ENCODE measurements at regions not wholly inside any gene's neighbourhood (a gene's known extent, or its start where the extent isn't known, plus 50 kb on each side); places are given as distances from the start of the nearest gene placed in this dataset.

GRCh38 chr11:69924308-69925161 lies 105.3 kb upstream of the FGF3 start:
- no peak overlapping the region for H3K27ac Mint-ChIP-seq
- Histone ChIP-seq H3K4me3 (ENCODE audit: control insufficient read depth in 1 of 2, extremely low read depth in 1 of 2, low read length in 1 of 2) (no peak overlapping the region), H3K4me1 (ENCODE audit: control insufficient read depth in 1 of 2, extremely low read depth in 1 of 2, insufficient read depth in 2 of 2, low read length in 2 of 2) (peaks cover 0 to 6% of the 10 kb centered on the region in 2 experiments), H3K36me3 (ENCODE audit: control insufficient read depth in 2 of 2, extremely low read depth in 1 of 2, insufficient read depth in 1 of 2, low read length in 1 of 2) (no peaks in the 10 kb centered on the region), H3K9me3 (no peaks in the 10 kb centered on the region), H3K27me3 (replicated peaks in 1 of 2; ENCODE audit: control insufficient read depth in 2 of 2, extremely low read depth in 1 of 2, insufficient read depth in 2 of 2, low read length in 1 of 2) (peaks cover 0 to 81% of the 10 kb centered on the region in 2 experiments), H3K27ac (ENCODE audit: low read length) (no peak overlapping the region)
- WGBS (ENCODE audit: insufficient coverage), result 42% methylated on average over 2 of the region's 2 CpGs
- ChIA-PET CTCF (no interaction called here), POLR2A (no interaction called here)
- DNase-seq (no peak), ATAC-seq (replicated peaks in 1 of 4) (no peak)
- no peak overlapping the region for H3K4me3 Mint-ChIP-seq
- no peaks in the 10 kb centered on the region for H3K36me3 Mint-ChIP-seq
- H3K9me3 Mint-ChIP-seq, result peaks cover 0 to 2% (median 0%) of the 10 kb centered on the region in 3 donors
- peaks cover 47 to 69% of the 10 kb centered on the region in 2 donors for H3K27me3 Mint-ChIP-seq
- H3K4me1 Mint-ChIP-seq, result peaks cover 1 to 7% (median 5%) of the 10 kb centered on the region in 3 donors

DNA sequence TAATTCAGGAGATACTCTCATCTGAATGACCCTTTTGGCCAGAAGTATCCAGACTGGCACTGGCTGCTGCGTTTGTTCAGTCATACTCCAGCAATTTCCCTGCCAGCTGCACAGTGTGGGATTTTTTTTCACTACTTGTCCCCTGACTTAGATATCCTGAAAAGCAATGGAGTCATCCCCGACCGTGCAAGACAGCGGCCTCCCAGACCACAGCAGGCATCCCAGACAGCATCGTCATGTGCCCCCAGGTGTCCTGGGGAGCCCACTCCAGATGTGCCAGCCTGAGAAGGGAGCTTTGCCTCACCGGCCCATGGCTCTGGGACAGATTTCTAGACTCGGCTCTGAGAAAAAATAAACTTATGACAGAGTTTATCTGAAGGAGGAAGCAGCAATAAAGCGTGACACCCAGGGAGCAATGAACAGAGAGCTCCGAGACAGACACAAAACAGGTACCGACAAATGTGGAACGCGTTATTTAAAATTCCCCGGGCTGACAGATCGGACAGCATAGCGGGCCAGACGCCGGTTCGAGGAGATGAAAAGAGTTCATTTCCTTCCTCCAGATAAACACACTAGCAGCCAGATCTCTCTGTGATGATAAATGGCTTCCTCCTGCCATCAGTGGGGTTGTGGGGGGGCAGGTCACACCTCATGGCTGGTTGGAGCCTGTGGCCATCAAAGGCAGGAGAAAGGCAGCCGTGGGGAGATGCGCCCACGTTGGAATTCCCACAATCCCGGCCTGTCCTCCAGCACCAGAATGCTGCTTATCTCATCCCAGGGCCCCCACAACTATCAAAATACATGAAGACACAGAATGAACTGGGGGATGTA lies 106.4 kb upstream of the FGF3 start:
- Mint-ChIP-seq H3K36me3 (no peaks in the 10 kb centered on the region), H3K9me3 (peaks cover 0 to 4% (median 0%) of the 10 kb centered on the region in 3 donors), H3K4me3 (no peak overlapping the region), H3K27me3 (peaks cover 46 to 71% of the 10 kb centered on the region in 2 donors), H3K4me1 (peaks cover 0 to 7% (median 5%) of the 10 kb centered on the region in 3 donors), H3K27ac (no peak overlapping the region)
- Histone ChIP-seq H3K4me1 (ENCODE audit: control insufficient read depth in 1 of 2, extremely low read depth in 1 of 2, insufficient read depth in 2 of 2, low read length in 2 of 2) (peaks cover 0 to 6% of the 10 kb centered on the region in 2 experiments), H3K27me3 (replicated peaks in 1 of 2; ENCODE audit: control insufficient read depth in 2 of 2, extremely low read depth in 1 of 2, insufficient read depth in 2 of 2, low read length in 1 of 2) (peaks cover 0 to 81% of the 10 kb centered on the region in 2 experiments), H3K27ac (ENCODE audit: low read length) (no peak overlapping the region), H3K4me3 (ENCODE audit: control insufficient read depth in 1 of 2, extremely low read depth in 1 of 2, low read length in 1 of 2) (no peak overlapping the region), H3K36me3 (ENCODE audit: control insufficient read depth in 2 of 2, extremely low read depth in 1 of 2, insufficient read depth in 1 of 2, low read length in 1 of 2) (no peaks in the 10 kb centered on the region), H3K9me3 (no peaks in the 10 kb centered on the region)
- ATAC-seq (replicated peaks in 1 of 4), result peak in 2 of 4 experiments; percentile 19 to 34
- 2% methylated on average over 7 of the region's 22 CpGs for WGBS (ENCODE audit: insufficient coverage)
- ChIA-PET POLR2A (no interaction called here), CTCF (no interaction called here)
- DNase-seq, result no peak

- Mint-ChIP-seq H3K9me3 (peaks cover 0 to 4% (median 0%) of the 10 kb centered on the region in 3 donors), H3K36me3 (no peaks in the 10 kb centered on the region), H3K4me1 (peaks cover 0 to 7% (median 5%) of the 10 kb centered on the region in 3 donors), H3K27me3 (peaks cover 49 to 68% of the 10 kb centered on the region in 2 donors), H3K4me3 (no peak overlapping the region), H3K27ac (no peak overlapping the region)
- H3K4me1 ChIP-seq (ENCODE audit: control insufficient read depth in 1 of 2, extremely low read depth in 1 of 2, insufficient read depth in 2 of 2, low read length in 2 of 2), result peaks cover 0 to 6% of the 10 kb centered on the region in 2 experiments
- DNase-seq (no peak), ATAC-seq (replicated peaks in 1 of 4) (no peak)
- POLR2A ChIA-PET, result no interaction called here
- H3K27me3 ChIP-seq (replicated peaks in 1 of 2; ENCODE audit: control insufficient read depth in 2 of 2, extremely low read depth in 1 of 2, insufficient read depth in 2 of 2, low read length in 1 of 2), result peaks cover 0 to 82% of the 10 kb centered on the region in 2 experiments
- CTCF ChIA-PET, result no interaction called here
- no peaks in the 10 kb centered on the region for H3K36me3 ChIP-seq (ENCODE audit: control insufficient read depth in 2 of 2, extremely low read depth in 1 of 2, insufficient read depth in 1 of 2, low read length in 1 of 2)
- H3K4me3 ChIP-seq (ENCODE audit: control insufficient read depth in 1 of 2, extremely low read depth in 1 of 2, low read length in 1 of 2), result no peak overlapping the region
- H3K9me3 ChIP-seq, result no peaks in the 10 kb centered on the region
- no peak overlapping the region for H3K27ac ChIP-seq (ENCODE audit: low read length)
- whole genome bisulfite sequencing (ENCODE audit: insufficient coverage), result 11% methylated on average over 11 of the region's 15 CpGs
Observed at GRCh38 chr11:69926376-69927050, 107.3 kb upstream of the FGF3 start.

- H3K36me3 ChIP-seq (ENCODE audit: control insufficient read depth in 2 of 2, extremely low read depth in 1 of 2, insufficient read depth in 1 of 2, low read length in 1 of 2), result no peaks in the 10 kb centered on the region
- 84% methylated on average over 6 of the region's 9 CpGs for WGBS (ENCODE audit: insufficient coverage)
- no peaks in the 10 kb centered on the region for H3K36me3 Mint-ChIP-seq
Observed at GRCh38 chr11:69928121-69928520, 108.9 kb upstream of the FGF3 start.

GRCh38 chr11:69928975-69929374 lies 109.8 kb upstream of the FGF3 start:
- H3K9me3 Mint-ChIP-seq, result peaks cover 0 to 4% (median 0%) of the 10 kb centered on the region in 3 donors
- DNase-seq (no peak), ATAC-seq (replicated peaks in 1 of 4) (no peak)
- Histone ChIP-seq H3K4me3 (ENCODE audit: control insufficient read depth in 1 of 2, extremely low read depth in 1 of 2, low read length in 1 of 2) (no peak overlapping the region), H3K36me3 (ENCODE audit: control insufficient read depth in 2 of 2, extremely low read depth in 1 of 2, insufficient read depth in 1 of 2, low read length in 1 of 2) (no peaks in the 10 kb centered on the region), H3K27me3 (replicated peaks in 1 of 2; ENCODE audit: control insufficient read depth in 2 of 2, extremely low read depth in 1 of 2, insufficient read depth in 2 of 2, low read length in 1 of 2) (peaks cover 2 to 67% of the 10 kb centered on the region in 2 experiments), H3K4me1 (ENCODE audit: control insufficient read depth in 1 of 2, extremely low read depth in 1 of 2, insufficient read depth in 2 of 2, low read length in 2 of 2) (peaks cover 0 to 6% of the 10 kb centered on the region in 2 experiments), H3K9me3 (no peaks in the 10 kb centered on the region), H3K27ac (ENCODE audit: low read length) (no peak overlapping the region)
- peaks cover 0 to 7% (median 5%) of the 10 kb centered on the region in 3 donors for H3K4me1 Mint-ChIP-seq
- no peak overlapping the region for H3K27ac Mint-ChIP-seq
- H3K36me3 Mint-ChIP-seq, result no peaks in the 10 kb centered on the region
- ChIA-PET CTCF (interaction anchor here (0.6 to 0.7 kb wide), 2 partner anchors 157 to 1146 kb away, joined by 4 to 7 read pairs; no protein-coding TSS in a partner anchor), POLR2A (interaction anchor here in 1 of 2 donors (0.6 kb wide), 1 partner anchor 19 kb away, joined by 3 read pairs; no protein-coding TSS in a partner anchor)
- WGBS (ENCODE audit: insufficient coverage), result no CpG with 5 or more reads among the region's 3 CpGs
- H3K4me3 Mint-ChIP-seq, result no peak overlapping the region
- H3K27me3 Mint-ChIP-seq, result peaks cover 39 to 56% of the 10 kb centered on the region in 2 donors

More at GRCh38 chr11:69928121-69928520, 108.9 kb upstream of the FGF3 start:
- no peak overlapping the region for H3K27ac Mint-ChIP-seq
- H3K4me3 Mint-ChIP-seq, result no peak overlapping the region
- ATAC-seq (replicated peaks in 1 of 4) (no peak), DNase-seq (no peak)
- H3K4me1 Mint-ChIP-seq, result peaks cover 0 to 7% (median 5%) of the 10 kb centered on the region in 3 donors
- H3K27ac ChIP-seq (ENCODE audit: low read length), result no peak overlapping the region
- H3K27me3 ChIP-seq (replicated peaks in 1 of 2; ENCODE audit: control insufficient read depth in 2 of 2, extremely low read depth in 1 of 2, insufficient read depth in 2 of 2, low read length in 1 of 2), result peaks cover 0 to 76% of the 10 kb centered on the region in 2 experiments
- peaks cover 47 to 63% of the 10 kb centered on the region in 2 donors for H3K27me3 Mint-ChIP-seq
- H3K9me3 Mint-ChIP-seq, result peaks cover 0 to 4% (median 0%) of the 10 kb centered on the region in 3 donors
- ChIA-PET CTCF (interaction anchor here in 1 of 2 donors (0.6 kb wide), 1 partner anchor 1147 kb away, joined by 4 read pairs; no protein-coding TSS in a partner anchor), POLR2A (interaction anchor here in 1 of 2 donors (0.6 kb wide), 1 partner anchor 18 kb away, joined by 3 read pairs; no protein-coding TSS in a partner anchor)
- peaks cover 0 to 6% of the 10 kb centered on the region in 2 experiments for H3K4me1 ChIP-seq (ENCODE audit: control insufficient read depth in 1 of 2, extremely low read depth in 1 of 2, insufficient read depth in 2 of 2, low read length in 2 of 2)
- no peak overlapping the region for H3K4me3 ChIP-seq (ENCODE audit: control insufficient read depth in 1 of 2, extremely low read depth in 1 of 2, low read length in 1 of 2)
- H3K9me3 ChIP-seq, result no peaks in the 10 kb centered on the region
